Left hindlimb (tissue), 1 donor: ENCODE measurements at regions not wholly inside any gene's neighbourhood (a gene's known extent, or its start where the extent isn't known, plus 50 kb on each side); places are given as distances from the start of the nearest gene placed in this dataset.

ENCODE experiments used
- DNase-seq: peaks from one replicate; pipeline ENCODE4 v3.0.0-alpha.2; 2018

GRCh38 chr4:107148904-107149303 is 112.8 kb upstream of the DKK2 start:
- DNase-seq = no peak

- no peak for DNase-seq
These were observed 111.8 kb upstream of the DKK2 start for GRCh38 chr4:107147873-107148272.

GRCh38 chr4:107138433-107138832 is 102.3 kb upstream of the DKK2 start:
- DNase-seq = no peak

- no peak for DNase-seq
These were observed 98.0 kb upstream of the DKK2 start for GRCh38 chr4:107133965-107134653.

- no peak for DNase-seq
These were observed 95.2 kb upstream of the DKK2 start for GRCh38 chr4:107131295-107131694.

- no peak for DNase-seq
These were observed 94.0 kb upstream of the DKK2 start for GRCh38 chr4:107130157-107130556.

- no peak for DNase-seq
These were observed 93.5 kb upstream of the DKK2 start for GRCh38 chr4:107129611-107130010.

- DNase-seq = no peak
These were observed 93.0 kb upstream of the DKK2 start for GRCh38 chr4:107129076-107129475.

- no peak for DNase-seq
These were observed 92.0 kb upstream of the DKK2 start for GRCh38 chr4:107128116-107128515.

GRCh38 chr4:107125496-107125895 is 89.4 kb upstream of the DKK2 start:
- DNase-seq = no peak

- DNase-seq = no peak
These were observed 86.6 kb upstream of the DKK2 start for GRCh38 chr4:107122736-107123135.

- peak; percentile 36 for DNase-seq
These were observed 84.5 kb upstream of the DKK2 start for GRCh38 chr4:107120661-107121060.

GRCh38 chr4:107117726-107118125 is 81.6 kb upstream of the DKK2 start:
- no peak for DNase-seq

GRCh38 chr4:107115185-107115847 is 79.2 kb upstream of the DKK2 start:
- DNase-seq = no peak

GRCh38 chr4:107114059-107114458 is 77.9 kb upstream of the DKK2 start:
- no peak for DNase-seq

- DNase-seq = no peak
These were observed 62.3 kb upstream of the DKK2 start for GRCh38 chr4:107098401-107098800.

- DNase-seq = no peak
These were observed 58.9 kb upstream of the DKK2 start for GRCh38 chr4:107094976-107095375.

- DNase-seq = no peak
These were observed 58.2 kb upstream of the DKK2 start for GRCh38 chr4:107094332-107094731.
